Raji (cell line): ENCODE measurements at regions not wholly inside any gene's neighbourhood (a gene's known extent, or its start where the extent isn't known, plus 50 kb on each side); places are given as distances from the start of the nearest gene placed in this dataset.

Experiments used
- POLR2A ChIP-seq: IDR thresholded peaks from 2 replicates; pipeline ENCODE4 v1.6.1; 2011; ENCODE audit warnings: low read depth, low read length, control low read depth; ENCODE audit not compliant: insufficient read depth

- TF ChIP-seq POLR2A = no peak
Observed at GRCh38 chr1:4170548-4171340, 270.7 kb upstream of the C1orf174 start.

GRCh38 chr1:4171480-4172450 lies 271.7 kb upstream of the C1orf174 start:
- no peak for TF ChIP-seq POLR2A

- TF ChIP-seq POLR2A = no peak
Observed at GRCh38 chr1:4172644-4173599, 272.9 kb upstream of the C1orf174 start.

- no peak for TF ChIP-seq POLR2A
Observed at GRCh38 chr1:4173731-4174130, 273.7 kb upstream of the C1orf174 start.

- no peak for TF ChIP-seq POLR2A
Observed at GRCh38 chr1:4174291-4175200, 274.5 kb upstream of the C1orf174 start.

GRCh38 chr1:4175566-4176405 lies 275.7 kb upstream of the C1orf174 start:
- TF ChIP-seq POLR2A = no peak

GRCh38 chr1:4176841-4177240 lies 276.8 kb upstream of the C1orf174 start:
- TF ChIP-seq POLR2A = no peak

GRCh38 chr1:4177425-4178150 lies 277.5 kb upstream of the C1orf174 start:
- TF ChIP-seq POLR2A = no peak

- no peak for TF ChIP-seq POLR2A
Observed at GRCh38 chr1:4178501-4179113, 278.5 kb upstream of the C1orf174 start.

- TF ChIP-seq POLR2A = no peak
Observed at GRCh38 chr1:4179914-4180735, 280.1 kb upstream of the C1orf174 start.

GRCh38 chr1:4203501-4203900 lies 303.4 kb upstream of the C1orf174 start:
- no peak for TF ChIP-seq POLR2A
